GM21390 (cell line): ENCODE measurements at regions not wholly inside any gene's neighbourhood (a gene's known extent, or its start where the extent isn't known, plus 50 kb on each side); places are given as distances from the start of the nearest gene placed in this dataset.

ENCODE experiments used
- ATAC-seq: cut with Tn5 transposase; IDR thresholded peaks from one replicate; pipeline ENCODE4 v1.9.1; 2021; ENCODE audit not compliant: unreplicated experiment

GRCh38 chr2:206368484-206368883 lies 74.8 kb upstream of the ADAM23 start:
- ATAC-seq, result no peak

DNA sequence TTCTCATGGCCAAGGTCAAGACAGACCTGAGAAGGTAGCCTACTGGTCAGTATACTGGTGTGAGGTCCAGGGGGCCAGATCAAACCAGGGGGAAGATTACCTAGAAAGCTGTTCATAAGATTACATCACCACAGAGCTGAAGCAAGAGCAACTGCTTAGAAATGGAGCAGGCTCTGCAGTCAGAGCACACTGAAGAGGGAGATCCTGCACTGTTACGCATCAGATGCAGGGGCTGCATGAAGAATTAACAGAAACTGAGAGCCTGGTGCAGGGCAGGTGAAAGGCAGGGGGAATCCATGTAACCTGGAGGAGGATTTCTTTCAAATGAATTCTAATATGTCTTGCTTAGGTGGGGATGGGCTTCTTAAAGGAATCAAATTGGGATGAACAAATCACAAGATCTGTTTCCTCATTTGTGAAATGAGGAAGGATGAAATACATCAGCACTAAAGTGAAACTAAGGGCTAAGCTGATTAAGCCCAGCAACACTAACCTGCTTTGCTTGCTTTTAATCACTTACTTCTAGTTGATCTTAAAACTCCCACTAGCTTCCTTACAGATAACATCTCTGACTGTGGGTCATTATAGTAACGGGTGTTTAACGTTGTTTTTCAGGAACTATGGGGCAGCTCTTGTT lies 74.3 kb upstream of the ADAM23 start:
- no peak for ATAC-seq

DNA sequence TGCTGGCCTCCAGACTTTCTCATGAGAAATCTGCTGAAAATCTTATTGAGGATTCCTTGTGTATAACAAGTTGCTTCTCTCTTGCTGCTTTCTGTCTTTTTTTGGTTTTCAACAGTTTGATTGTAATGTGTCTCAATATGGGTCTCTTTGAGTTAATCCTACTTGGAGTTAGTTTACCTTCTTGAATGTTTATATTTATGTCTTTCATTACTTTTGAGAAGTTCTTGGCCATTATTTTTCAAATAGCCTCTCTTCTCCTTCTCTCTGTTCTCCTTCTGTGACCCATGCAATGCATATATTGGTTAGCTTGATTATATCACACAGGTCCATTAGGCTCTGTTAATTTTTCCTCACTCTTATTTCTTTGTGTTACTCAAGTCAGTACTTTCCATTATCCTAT lies 67.4 kb upstream of the ADAM23 start:
- ATAC-seq, result no peak

DNA sequence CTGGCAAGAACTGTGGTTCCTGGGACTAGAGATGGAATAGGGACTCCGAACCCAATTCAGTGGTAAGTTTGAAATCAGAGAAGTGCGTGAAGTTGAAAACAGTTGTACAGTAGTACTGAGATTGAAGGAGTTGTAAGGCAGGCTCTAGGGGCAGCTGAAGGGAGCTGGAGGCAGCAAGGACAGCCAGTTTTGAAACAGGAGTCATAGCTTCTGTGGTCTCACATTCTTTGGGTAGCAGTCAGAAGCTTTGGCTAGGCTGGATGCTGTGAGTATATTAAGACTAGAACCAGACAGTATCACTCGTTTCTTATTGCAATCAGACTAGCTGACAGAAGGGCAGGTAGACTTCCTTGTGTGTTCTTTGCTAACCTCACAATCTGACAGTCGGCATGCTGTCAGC lies 64.5 kb upstream of the ADAM23 start:
- ATAC-seq, result no peak

- ATAC-seq, result no peak
Measured at GRCh38 chr2:206379266-206379665, 64.1 kb upstream of the ADAM23 start.

DNA sequence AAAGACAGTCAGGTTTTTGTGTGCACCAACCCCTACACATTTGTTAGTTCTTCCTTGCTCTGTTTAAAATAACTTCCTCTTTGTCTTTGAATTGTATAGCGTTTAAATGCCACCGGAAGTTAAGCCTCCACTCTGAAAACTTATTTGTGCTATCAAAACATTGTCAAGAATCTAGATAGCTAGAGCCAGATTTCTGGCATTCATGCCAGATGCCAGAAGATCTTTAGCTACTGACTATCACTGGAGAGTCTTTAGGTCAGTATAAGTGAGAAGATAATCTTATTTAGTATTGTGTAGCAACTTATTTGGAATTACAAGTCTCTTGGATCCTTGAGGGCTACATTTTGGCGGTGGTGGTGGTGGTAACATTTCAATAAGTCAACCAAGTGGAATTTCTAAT lies 63.4 kb upstream of the ADAM23 start:
- no peak for ATAC-seq

- ATAC-seq, result no peak
Measured at GRCh38 chr2:206381881-206382280, 61.5 kb upstream of the ADAM23 start.

DNA sequence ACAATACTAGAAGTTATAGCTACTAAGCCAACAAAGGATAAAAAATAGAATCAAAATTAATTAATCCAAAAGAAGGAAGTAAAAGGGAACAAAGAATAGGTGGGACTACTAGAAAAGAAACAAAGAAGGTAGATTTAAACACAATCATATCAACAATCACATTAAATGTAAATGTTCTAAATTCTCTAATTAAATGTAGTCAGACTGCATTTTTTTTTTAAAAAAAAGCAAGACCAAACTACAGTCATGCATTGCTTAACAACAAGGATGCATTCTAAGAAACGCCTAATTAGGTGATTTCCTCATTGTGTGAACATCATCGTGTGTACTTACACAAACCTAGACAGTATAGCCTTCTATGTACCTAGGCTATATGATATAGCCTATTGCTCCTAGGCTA lies 59.7 kb upstream of the ADAM23 start:
- no peak for ATAC-seq

- ATAC-seq, result no peak
Measured at GRCh38 chr2:206387808-206388207, 55.5 kb upstream of the ADAM23 start.

DNA sequence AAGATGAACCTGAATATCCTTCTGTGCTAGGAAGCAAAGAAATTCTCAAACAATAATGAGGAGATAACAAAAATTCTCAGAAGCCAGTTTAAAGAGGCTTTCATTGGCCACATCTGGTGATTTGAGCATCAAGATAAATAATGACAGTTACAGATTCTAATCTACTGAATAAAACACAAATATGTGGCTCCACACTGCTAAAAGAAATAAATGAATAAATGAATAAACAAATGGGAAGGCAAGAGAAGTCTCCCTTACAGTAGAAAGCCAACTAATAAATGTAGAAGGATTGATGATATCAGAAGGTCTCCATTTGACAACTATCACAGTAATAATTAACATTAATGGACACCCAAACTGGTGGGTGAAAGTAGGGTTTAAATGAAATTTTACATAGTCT lies 54.6 kb upstream of the ADAM23 start:
- ATAC-seq, result no peak

DNA sequence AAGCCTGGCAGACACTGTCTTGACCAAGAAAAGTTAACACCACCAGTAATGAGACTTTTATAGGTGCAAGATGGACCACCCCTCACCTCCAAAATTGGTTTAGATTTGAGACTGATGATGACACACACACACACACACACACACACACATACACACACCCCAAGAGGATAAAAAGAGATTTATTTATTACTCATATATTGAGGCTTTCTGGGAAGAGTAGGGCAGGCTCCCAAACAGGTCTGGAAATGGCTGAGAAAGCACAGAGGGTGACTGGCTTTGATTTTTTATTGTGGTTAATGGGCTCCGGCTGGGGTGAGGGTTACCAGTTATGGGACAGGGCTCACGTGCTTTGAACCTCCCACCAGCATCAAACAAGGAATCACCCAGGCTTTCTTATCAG lies 54.2 kb upstream of the ADAM23 start:
- no peak for ATAC-seq

GRCh38 chr2:206390181-206390580 lies 53.2 kb upstream of the ADAM23 start:
- no peak for ATAC-seq

- peak; percentile 100 for ATAC-seq
Measured at GRCh38 chr2:206392118-206392517, 51.2 kb upstream of the ADAM23 start.
